ENCODE measurements at regions not wholly inside any gene's neighbourhood (a gene's known extent, or its start where the extent isn't known, plus 50 kb on each side); places are given as distances from the start of the nearest gene placed in this dataset.

DNA sequence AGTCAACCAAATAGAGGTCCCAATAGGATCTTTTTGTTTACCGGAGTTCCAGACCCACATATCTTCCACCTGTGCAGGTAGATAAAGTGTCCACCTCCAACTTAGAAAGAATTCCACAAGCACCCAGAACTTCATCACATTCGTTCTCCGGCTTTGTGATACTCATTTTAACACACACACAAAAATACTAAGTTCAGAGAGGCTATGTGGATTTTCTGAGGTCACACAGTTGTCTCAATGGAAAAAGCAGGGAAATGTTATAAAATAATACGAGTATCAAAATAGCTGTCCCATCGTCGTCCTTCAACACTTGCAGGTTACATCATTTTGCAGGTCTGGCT is 137.5 kb downstream of the TMCO5A start:
- no peak for DNase-seq
- peaks cover 0 to 23% (median 0%) of the 10 kb centered on the region in 3 donors for H3K4me1 ChIP-seq
- intact Hi-C loops (cut with DNase I), result no loop called here
- H3K27me3 ChIP-seq, result no peaks in the 10 kb centered on the region
- no peaks in the 10 kb centered on the region for H3K9me3 ChIP-seq
- H3K27ac ChIP-seq, result peak overlapping the region; percentile 70 to 88 (median 80)
- H3K36me3 ChIP-seq, result no peaks in the 10 kb centered on the region
- TF ChIP-seq, protein P1, sequence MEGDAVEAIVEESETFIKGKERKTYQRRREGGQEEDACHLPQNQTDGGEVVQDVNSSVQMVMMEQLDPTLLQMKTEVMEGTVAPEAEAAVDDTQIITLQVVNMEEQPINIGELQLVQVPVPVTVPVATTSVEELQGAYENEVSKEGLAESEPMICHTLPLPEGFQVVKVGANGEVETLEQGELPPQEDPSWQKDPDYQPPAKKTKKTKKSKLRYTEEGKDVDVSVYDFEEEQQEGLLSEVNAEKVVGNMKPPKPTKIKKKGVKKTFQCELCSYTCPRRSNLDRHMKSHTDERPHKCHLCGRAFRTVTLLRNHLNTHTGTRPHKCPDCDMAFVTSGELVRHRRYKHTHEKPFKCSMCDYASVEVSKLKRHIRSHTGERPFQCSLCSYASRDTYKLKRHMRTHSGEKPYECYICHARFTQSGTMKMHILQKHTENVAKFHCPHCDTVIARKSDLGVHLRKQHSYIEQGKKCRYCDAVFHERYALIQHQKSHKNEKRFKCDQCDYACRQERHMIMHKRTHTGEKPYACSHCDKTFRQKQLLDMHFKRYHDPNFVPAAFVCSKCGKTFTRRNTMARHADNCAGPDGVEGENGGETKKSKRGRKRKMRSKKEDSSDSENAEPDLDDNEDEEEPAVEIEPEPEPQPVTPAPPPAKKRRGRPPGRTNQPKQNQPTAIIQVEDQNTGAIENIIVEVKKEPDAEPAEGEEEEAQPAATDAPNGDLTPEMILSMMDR (IDR thresholded peaks at IDR 0.05), result no peak
- no peak for ATAC-seq
- H3K4me3 ChIP-seq, result peak overlapping the region in 3 of 4 donors; percentile 28 to 53 (median 45)
- no peak for FAIRE-seq
- WGBS, 2 donors, result 41 to 44% methylated on average over 6 of the region's 6 CpGs

DNA sequence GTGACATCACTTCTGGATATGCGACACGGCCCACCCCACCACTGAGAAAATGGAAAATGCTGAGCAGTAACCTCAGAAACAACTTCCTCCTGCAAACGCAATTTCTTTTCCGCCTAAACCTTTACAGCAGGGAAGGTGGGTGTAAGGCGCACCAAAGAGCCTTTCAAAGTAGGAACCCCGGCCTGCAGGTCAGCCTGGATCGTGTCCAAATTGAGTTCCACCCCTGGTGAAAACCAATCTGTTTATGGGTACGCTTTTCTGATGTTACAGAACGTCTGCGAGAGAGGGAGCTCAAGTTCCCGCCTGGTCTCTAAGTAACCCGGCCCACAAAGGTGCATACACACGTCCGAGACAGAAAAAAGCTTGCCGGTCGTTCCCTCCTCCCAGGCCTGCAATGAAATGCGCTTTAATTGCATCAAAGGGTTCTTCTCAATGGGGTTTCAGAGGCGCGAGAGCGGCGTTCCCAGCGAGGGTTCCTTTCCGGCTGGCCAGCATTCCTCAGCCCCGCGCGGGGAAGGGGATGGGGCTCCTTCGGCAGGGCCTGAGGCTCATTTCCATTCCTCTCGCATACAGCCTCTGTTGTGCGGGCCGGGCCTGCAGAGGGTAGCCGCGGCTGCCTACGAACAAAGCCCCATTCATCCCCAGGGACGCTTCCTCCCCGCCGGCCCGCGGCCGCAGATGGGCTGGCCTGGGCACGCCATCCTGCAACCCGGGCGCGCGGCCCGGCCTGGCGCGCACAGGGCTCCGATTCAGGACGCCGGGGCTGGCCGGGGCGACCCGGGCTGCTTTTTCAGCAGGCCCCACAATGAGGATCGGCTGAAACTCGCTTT is 138.1 kb downstream of the TMCO5A start:
- Histone ChIP-seq H3K27ac (peak overlapping the region; percentile 70 to 88 (median 80)), H3K9me3 (no peaks in the 10 kb centered on the region), H3K27me3 (no peaks in the 10 kb centered on the region), H3K4me3 (peak overlapping the region; percentile 16 to 53 (median 36)), H3K36me3 (no peaks in the 10 kb centered on the region), H3K4me1 (peaks cover 0 to 23% (median 0%) of the 10 kb centered on the region in 3 donors)
- intact Hi-C loops (cut with DNase I), result no loop called here
- DNase-seq (peak; percentile 44 to 83 (median 60)), ATAC-seq (peak; percentile 84 to 89 (median 86)), FAIRE-seq (no peak)
- WGBS, 2 donors, result 0% methylated on average over 55 of the region's 55 CpGs
- TF ChIP-seq, protein P1 (IDR thresholded peaks at IDR 0.05), result no peak

DNA sequence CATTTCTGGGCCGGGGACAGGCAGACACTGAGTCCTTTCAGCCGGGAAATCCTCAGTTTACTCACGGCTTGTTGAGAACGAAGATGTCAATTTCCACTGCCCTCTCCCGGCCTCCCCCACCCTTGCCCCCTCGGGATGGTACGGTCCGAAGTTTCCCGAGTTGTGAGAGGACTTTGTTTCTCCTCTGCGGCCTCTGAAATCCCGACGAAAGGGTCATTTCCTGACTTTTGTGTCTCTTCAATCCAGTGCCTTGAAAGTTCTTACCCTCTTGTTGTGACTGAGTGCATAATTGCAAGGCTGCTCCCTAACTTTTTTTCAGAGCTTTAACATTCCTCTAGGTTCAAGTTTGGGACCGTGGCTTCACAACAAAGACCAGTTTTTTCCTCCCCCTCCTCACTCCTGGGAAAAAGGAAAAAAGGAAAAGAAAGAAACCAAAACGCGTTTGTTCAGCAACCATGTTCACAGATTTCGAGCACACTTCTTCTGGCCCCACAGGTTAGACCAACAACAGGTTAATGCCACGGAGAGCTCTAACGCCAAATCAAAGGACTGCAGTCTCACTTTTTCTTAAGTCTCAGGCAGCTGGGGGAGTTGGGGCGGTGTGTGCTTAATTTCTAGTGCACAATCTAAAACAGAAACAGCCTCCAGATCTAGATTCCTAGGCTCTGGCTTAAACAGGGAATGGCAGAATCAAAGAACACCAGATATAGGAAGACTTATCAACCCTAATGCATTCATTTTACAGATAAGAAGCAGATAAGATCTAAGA is 138.9 kb downstream of the TMCO5A start:
- ATAC-seq, result peak; percentile 11 to 44 (median 26)
- H3K4me1 ChIP-seq, result peaks cover 0 to 23% (median 0%) of the 10 kb centered on the region in 3 donors
- WGBS, 2 donors, result 13 to 15% methylated on average over 19 of the region's 19 CpGs

DNA sequence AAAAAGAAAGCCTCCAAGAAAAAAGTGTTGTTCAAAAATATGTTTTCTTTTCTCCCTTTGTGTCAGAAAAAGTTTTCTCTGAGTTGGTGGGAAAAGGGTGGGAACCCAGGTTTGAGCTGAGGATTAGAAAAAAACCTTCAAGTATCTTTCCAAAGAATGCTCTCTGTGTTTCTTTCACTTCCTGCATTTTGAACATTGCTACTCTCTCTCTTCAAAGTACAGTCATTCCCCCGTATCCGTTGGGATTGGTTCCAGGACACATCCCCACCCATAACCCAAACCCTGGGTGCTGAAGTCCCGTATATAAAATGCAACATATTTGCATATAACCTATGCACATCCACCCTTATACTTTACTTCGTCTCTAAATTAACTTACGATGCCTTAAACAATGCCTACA is 139.6 kb downstream of the TMCO5A start:
- intact Hi-C loops (cut with DNase I), result no loop called here
- Histone ChIP-seq H3K36me3 (no peaks in the 10 kb centered on the region), H3K27me3 (no peaks in the 10 kb centered on the region), H3K4me3 (no peak overlapping the region), H3K4me1 (peaks cover 0 to 17% (median 0%) of the 10 kb centered on the region in 3 donors), H3K27ac (peak overlapping the region in 3 of 4 donors; percentile 79 to 88 (median 80)), H3K9me3 (no peaks in the 10 kb centered on the region)
- 73 to 78% methylated on average over 5 of the region's 5 CpGs for WGBS, 2 donors
- DNase-seq (no peak), FAIRE-seq (no peak), ATAC-seq (no peak)
- TF ChIP-seq, protein P1 (IDR thresholded peaks at IDR 0.05), result no peak

More for the DNA sequence above, 138.9 kb downstream of the TMCO5A start:
- H3K9me3 ChIP-seq, result no peaks in the 10 kb centered on the region
- intact Hi-C loops (cut with DNase I), result no loop called here
- DNase-seq (peak in 1 of 6 donors; percentile 30), FAIRE-seq (no peak)
- TF ChIP-seq, protein P1 (IDR thresholded peaks at IDR 0.05), result no peak
- H3K27ac ChIP-seq, result peak overlapping the region; percentile 70 to 88 (median 80)
- no peaks in the 10 kb centered on the region for H3K27me3 ChIP-seq
- H3K36me3 ChIP-seq, result no peaks in the 10 kb centered on the region
- peak overlapping the region; percentile 16 to 53 (median 36) for H3K4me3 ChIP-seq

Data from pancreas (tissue), 10 donors.